DMS53 treated with DMSO at 0.1 percent for 48 hours (cell line): ENCODE measurements at regions not wholly inside any gene's neighbourhood (a gene's known extent, or its start where the extent isn't known, plus 50 kb on each side); places are given as distances from the start of the nearest gene placed in this dataset.

Experiments
- DNase-seq: peaks from one replicate; lab custom pipeline; 2025; ENCODE audit not compliant: unreplicated experiment; lab: John Stamatoyannopoulos, UW

DNA sequence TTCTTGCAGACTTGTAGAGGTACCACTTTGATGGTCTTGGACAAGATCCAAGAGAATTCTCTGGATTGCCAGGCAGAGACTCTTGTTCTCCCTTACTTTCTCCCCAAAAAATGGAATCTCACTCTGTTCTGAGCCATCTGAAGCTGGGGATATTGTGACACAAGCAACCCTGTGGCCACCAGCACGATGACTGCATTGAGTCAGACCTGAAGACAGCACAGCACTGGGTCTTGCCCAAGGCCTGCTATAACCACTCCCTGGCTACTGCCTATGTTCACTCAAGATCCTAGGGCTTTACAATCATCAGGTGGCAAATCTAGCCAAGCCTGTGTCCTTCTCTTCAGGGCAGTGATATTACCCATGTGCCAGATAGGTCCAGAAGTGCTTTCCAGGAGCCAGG, 202.5 kb upstream of the SERP2 start:
- no peak for DNase-seq

DNA sequence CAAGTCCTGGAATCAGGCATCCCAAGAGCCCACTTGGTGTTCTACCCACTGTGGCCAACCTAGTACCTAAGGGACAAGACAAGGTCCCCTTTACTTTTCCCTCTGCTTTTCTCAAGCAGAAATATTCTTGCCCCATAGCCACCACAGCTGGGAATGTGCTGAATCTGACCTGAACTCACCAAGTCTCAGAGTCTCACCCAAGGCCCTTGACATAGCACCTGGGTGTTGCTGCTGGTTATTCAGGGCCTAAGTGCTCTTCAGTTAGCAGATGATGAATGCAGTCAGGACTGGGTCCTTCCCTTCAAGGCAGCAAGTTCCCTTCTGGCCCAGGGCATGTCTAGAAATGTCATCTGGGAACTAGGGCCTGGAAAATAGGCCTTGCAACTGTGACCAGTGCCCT, 201.8 kb upstream of the SERP2 start:
- DNase-seq = no peak

DNA sequence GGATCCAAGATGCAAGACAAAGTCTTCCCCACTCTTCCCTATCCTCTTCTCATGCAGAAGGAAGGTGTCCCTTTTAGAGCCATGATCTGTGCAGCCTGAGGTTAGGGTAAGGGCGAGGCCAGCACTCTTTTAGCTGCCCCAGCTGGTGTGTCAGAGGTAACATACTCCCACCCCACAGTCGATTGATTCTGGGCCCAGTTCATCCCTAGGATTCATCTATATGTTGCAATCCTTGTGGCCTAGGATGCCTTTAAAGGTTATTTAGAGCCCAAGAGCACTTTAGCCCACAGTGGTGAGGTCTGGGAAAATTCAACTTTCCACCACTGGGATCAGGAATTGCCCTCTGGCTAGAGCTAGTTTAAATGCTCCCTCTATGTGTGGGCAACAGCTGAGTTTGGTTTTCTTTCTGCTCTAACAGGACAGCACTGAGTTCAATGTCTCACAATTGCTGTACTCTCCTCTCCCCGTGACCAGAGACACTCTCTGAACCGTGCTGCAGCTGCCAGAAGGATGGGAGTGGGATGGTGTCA, 201.3 kb upstream of the SERP2 start:
- DNase-seq = no peak

DNA sequence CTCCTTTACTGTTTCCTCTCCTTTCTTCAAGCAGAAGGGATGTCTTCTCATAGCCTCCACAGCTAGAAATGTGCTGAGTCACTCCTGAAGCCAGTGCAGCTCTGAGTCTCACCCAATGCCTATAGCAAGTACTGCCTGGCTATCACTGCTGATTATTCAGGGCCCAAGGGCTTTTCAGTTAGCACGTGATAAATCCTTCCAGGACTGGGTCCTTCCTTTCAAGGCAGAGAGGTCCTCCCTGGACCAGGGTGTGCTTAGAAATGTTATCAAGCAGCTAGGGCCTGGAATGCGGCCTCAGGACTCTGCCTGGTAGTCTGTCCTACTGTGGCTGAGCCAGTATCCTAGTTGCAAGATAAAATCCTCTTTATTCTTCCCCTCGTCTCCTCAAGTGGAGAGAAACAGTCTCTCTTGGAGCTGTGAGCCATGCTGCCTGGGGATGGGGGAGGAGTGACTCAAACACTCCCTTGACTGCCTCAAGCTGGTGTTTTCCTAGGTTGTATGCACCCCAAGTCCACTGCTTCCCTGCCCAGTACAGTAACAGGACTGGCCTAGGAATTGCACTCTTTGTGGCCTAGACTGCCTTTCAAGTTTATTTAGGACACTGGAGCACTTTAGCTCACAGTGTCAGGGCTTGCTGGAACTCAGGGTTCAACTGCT, 198.7 kb upstream of the SERP2 start:
- DNase-seq = no peak

DNA sequence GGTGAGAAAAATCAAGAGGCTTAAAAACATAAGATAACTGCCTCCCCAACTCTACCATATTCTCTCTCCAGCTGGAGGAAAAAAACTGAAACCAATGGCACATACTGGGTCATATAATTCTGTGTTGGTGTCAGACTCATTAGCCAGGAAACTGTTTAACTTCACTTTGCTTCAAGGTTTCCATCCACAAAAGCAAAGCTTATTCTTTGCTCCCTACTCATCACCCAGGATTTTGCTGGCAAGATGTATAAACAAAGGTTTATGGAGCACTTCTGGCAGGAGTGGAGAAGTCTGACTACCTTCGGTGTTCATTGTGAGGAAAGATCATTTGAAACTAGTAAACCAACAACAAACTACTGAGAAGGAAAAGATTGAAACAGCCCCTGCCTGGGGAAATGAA, 197.5 kb upstream of the SERP2 start:
- DNase-seq = no peak

DNA sequence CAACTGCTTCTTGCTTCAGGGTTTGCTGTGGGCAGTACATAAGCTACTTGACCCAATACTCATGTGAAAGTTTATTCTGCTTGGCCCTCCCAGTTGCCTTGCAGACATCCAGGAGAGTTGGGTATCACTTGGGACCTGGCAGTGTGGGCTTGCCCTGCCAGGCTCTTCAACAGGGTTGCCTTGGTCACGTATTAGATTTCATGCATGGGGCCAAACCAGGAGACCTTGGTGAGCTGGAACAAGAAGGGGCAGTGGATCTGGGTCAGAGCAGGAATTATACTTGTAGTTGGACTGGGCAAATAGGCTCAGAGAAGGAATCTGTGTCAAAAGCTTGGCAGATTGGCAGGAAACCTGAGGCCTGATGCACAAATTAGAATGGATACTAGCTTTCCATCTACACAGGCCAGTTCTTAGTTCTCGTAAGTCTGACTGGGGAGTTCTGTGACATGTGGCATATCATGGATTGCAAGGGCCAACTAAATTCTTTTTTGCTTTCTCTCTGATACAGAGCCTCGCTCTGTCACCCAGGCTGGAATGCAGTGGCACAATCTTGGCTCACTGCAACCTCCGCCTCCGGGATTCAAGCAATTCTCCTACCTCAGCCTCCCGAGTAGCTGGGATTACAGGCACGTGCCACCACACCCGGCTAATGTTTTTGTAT, 192.6 kb upstream of the SERP2 start:
- no peak for DNase-seq

DNA sequence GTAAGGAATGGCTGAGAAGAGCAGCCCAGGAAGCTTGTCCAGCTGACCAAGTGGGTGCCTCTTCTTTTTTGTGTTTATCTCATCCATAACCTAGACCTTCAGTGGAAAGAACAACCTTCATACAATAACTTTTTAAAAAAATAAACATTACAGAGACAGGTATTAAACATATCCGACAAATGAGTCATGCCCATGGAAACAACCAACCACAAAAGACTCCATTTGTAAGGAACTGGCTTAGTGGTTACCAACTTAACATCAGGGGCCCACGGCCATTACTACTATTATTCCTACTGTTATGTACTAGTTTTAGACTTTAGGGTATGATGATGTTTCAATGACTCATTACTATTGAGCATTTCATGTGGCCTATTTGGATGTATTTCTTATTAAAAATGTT, 191.7 kb upstream of the SERP2 start:
- no peak for DNase-seq

DNA sequence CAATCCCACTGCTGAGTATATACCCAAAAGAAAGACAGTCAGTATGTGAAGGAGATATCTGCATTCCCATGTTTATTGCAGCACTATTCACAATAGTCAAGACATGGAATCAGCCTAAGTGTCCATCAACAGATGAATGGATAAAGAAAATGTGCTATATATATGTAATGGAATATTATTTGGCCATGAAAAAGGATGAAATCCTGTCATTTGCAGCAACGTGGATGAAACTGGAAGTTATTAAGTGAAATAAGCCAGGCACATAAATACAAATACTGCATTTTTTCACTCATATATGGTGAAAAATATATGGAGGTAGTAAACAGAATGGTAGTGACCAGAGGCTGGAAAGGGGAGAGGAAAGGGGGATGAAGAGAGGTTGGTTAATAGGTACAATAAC, 188.9 kb upstream of the SERP2 start:
- no peak for DNase-seq

DNA sequence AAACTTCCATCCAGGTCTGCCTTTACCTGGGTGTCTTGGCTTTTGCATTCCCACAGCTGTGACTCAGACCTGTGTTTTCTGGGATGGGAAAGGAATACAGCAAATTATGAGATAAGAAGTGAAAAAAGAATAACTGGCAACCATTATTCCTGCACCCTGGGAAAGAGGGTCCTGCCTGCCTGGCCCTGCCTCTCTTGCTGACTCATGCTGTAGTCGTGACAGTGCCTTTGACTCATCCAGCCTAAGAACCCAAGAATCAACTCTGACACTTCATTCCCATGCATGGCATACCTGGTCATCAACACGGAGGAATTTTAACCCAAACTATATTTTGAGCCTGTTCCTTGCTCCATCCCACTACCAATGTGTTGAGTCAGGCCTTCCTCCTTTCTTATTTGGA, 185.4 kb upstream of the SERP2 start:
- DNase-seq = no peak

DNA sequence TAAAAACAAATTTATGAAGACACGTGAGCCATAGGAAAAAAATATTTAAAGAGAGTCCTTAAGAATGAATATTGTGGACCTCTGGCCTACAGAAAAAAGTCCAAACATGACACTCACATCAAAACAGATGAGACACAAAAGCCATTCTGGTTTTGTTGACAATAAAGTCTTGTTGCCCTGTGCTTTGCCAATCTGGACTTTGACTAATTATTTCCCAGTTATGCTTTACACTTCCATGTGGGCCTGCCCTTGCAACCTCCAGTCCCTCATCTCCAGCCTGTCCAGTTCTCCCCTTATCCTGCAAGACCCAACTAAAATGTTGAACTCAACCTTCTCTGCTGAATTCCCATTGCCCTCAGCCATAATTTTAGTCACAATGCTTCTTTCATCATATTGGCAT, 184.5 kb upstream of the SERP2 start:
- DNase-seq = no peak

DNA sequence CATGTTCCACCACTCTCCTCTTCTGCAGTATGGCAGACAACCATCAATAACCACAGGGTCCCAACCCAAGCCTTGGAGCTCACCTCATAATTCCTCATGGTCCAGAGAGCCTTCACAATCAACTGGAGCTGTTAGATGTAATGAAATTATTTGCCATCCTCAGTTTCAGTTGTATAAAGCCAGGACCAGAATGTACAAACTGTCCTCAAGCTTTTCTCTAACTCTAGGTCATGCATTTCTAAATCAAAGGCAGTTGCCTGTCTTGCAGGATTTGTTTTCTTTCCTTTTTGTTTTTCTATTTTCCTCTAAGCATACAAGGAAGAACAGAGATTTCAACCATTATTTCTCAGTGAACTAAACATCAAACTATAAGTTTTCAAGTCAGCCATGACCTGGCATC, 182.5 kb upstream of the SERP2 start:
- DNase-seq = no peak

DNA sequence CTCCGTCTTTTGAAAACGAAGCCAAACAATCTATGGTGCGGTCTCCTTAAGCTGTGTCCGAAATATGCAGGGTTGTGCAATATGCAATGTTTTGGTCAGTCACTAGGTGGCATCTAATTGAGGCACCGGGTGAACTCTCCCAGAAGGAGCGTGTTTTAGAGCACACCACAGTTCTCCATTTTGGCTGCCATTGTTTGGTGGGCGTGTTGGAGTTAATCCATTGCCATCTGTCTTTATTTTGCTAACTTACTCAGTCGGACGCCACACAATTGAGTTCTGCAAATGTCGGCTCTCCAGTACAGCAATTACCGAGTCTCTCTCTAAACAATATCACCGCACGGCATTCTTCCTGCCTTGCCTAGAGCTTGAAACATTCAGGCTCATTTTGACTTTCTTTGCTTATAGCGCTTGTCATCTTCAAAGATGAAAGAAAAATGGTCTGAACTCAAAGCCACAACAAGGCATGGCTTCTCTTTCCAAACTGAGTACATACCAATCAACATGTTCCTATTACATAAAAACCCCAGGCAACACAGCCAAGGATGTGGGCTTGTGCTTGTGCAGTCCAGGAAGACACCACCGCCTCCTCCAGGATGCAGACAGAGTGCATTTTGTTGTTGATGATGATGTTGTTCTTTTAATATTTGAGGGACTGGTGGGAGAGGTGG, 182.0 kb upstream of the SERP2 start:
- DNase-seq = peak; percentile 45

DNA sequence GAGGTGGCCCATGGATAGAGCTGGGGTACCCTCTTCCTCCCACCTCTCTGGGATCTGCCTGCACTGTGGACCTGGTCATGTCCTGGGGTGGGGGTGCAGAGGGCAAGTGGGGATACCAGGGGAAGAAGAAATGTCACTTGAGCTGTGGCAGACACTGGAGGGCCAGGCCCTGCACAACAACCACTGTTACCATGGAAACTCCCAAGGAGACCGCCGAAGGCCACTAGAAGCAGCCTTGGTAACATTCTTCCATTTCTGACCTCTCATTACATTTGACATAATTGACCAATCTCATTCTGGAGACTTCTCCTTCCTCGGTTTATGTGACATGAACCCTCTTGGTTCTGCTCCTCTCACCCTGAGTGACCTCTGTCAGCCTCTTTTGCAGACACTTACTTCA, 179.9 kb upstream of the SERP2 start:
- DNase-seq = no peak

DNA sequence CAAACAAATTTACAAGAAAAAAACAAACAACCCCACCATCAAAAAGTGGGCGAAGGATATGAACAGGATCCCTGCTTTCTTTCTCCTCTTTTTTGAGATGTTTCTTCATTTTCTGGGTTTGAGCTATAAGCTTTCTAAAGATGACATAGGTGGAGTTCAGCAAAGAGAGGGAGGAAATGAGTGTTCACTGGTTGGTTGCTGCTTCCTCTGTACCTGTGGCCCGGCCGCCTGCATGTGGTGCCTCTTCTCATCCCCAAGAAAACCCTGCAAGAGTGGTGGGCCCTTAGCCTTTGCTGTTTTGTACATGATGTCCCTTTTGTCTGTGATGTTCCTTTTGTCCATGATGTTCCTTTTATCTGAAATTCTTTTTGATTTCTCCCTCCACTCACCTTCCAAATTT, 178.4 kb upstream of the SERP2 start:
- no peak for DNase-seq

DNA sequence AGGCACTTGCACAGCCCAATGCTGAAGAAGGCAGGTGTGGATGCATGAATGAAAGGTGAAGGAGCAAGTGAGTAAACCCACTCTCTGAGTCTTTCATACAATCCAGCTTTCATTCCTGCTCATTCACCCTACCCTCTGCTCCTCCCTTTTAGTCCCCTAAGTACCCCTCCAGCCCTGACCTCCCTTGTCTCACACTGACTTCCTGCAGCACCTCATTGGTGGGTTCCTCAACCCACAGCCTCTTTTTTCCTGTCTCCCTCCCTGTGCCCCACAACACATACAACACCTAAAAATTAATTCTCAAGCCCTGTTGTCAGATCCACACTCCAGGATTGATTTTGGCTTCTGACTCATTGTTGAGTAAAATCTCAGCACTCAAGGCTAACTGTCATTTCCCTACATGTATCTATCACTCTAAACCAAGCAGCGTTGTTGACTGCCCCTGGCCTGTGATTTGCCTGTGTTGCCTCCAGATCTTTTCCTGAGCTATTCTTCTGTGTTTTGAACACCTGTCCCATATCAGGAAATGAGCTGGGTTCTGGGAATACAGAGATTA, 177.3 kb upstream of the SERP2 start:
- no peak for DNase-seq

DNA sequence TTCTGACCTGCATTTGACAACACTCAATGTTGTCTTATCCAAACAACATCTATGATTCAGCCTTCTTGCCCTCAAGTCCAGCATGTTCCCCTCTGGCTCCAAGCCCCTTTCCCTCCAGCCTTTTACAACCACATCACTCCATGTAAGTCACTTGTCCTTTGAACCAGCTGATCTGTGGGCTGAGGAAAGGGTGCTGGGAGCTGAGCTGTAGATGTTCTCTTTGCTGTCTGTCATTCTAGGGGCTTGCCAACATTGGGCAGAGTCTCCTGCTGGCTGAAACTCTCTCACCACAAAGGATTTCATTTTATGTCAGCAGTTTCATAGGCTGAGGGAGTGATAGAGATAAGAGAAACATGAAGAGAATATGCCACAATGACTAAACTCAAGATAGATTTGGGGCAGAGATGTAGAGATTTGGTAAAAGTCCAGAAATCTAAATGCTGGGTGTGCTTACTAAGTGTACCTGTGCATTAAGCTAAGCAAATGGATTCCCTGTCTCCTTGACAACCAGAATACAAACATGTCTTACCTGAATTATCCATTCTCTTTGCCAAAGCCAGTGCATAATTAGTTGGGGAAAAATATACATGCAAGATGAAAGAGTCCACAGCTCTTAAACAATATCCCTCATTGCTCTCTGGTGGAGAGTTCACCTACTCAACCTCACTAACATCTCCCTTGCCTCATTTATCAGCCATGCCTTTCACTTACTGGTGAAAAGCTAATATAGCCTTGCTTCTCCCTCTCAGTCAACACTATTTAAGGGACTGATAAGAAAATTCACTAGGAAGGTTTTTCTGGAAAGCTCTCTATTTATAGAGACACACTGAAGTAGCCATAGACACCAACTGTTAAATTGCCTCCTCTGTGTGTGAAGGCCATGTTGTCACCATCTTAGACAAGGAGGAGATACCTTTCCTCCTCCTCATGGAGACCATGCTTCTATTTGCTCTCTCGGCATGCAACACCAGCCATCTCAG, 175.5 kb upstream of the SERP2 start:
- DNase-seq = no peak

DNA sequence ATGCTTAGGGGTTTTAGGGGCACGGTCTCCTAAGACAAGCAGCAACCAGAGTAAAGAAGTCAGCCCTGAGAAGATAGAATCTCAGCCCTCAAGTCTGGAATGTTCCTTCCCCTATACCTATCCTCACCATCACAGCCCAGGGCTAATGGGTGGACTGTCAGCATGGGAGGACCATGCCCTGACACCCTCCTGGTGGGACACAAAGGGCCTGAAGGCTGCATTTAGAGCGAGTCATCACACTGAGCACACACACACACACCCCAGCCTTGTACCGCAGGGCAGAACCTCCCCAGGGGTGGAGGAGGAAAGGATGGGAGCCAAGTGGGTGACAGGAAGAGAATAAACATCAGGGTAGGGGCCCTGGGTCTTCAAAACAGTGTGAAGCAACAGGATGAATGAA, 174.8 kb upstream of the SERP2 start:
- no peak for DNase-seq

DNA sequence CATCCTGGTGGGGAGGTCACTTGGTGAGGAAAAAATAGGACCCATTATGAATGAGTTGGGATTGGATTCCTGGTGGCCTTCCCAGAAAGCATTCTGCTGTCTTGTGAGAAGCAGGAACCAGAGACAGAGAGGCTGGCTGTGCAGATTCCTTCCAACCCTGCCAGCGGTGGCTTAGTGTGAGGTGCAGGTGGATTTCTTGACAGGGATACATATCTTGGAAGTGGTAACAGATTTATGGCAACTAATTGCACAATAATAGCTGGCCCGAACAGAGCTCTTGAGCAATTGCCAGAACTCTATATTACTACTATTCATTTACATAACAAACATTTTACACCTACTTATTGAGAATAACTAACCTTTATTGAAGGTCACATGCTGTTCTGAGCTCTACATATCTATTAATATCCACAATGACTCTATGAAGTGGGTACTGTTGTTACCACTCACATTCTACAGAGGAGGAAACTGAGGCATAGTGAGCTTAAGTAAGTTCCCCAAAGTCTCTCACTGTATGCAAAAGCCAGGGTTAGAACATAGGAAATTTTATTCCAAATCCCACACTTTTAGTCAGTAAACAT, 173.9 kb upstream of the SERP2 start:
- DNase-seq = no peak

DNA sequence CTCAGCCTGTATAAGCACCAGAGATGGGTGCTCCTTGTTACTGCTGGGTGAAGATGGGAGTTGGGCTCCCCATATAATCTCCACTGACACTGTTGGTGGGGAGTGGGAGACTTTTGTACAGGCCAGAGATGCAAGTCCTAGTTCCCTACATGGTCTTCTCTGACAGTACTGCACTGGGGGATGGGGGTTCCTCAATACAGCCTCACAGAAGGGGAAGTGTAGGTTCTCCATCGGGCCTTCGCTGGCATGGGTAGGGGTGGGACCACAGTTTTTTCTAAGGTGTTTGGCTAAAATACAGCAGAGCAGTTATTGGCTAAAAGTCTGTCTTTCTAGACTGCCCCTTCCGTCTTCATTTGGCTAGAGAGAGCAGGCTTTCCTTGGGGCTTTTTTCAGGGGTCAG, 167.2 kb upstream of the SERP2 start:
- DNase-seq = no peak

DNA sequence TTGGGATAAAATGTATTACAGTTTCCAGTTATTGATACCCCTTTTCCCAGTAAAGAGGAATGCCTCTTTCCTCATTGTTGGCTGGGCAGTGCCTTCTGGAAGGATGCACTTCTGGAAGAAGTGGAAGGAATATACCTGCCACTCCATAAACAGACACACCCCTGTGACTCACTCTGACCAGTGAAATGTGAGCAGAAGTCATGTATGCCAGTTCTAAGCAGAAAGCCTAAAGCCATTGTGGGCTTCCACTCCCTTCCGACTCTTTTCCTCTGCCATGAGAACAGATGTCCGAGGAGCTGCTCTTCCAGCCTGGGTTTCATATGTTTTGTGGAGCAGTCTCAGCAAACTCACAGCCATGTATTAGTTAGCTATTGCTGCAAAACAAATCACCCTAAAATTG, 166.1 kb upstream of the SERP2 start:
- DNase-seq = no peak

DNA sequence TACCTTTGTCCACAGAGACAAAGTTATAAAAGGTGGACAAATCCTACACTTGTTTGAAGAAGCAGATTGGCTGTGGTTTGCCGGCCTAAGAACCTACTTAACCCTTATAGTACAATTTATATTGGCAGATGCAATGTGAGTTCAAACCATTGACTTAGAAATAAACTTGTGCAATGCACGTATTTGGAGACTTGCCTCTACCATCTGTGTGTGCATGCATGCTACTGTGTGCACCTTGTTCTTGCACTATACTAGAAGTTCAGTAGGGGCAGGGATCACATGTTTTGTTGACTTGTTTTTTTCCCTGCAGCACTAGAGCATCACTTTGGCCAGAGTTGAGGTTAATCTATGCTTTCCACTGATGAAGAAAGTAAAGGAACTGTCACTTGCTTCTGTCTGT, 163.1 kb upstream of the SERP2 start:
- no peak for DNase-seq
